GM12878 (cell line): ENCODE measurements at regions not wholly inside any gene's neighbourhood (a gene's known extent, or its start where the extent isn't known, plus 50 kb on each side); places are given as distances from the start of the nearest gene placed in this dataset.

Source experiments
- ATAC-seq: fragments of 200-7000 bp; cut with Tn5 transposase; 3 replicates; pipeline ENCODE4 v1.9.1; 2020; ENCODE audit warnings: mild to moderate bottlenecking, moderate library complexity
- BruUV-seq: library from RNA; stranded (reverse); fragments of 400-500 nt; replicated peaks from 2 replicates; lab custom pipeline; 2021; lab: Mats Ljungman, UMichigan
- CTCF ChIA-PET: fragments of 300-600 bp; sonication (Branson Sonifier 250); formaldehyde crosslinking; extraction: SDS; loops from one replicate; lab custom pipeline; 2021; ENCODE audit warnings: inconsistent platforms; lab: Yijun Ruan, JAX
- POLR2A ChIA-PET: fragments of 350-600 bp; formaldehyde crosslinking; extraction: SDS; loops from one replicate; lab custom pipeline; 2021; ENCODE audit warnings: inconsistent platforms; lab: Charles Lee
- RAD21 ChIA-PET: fragments of 300-600 bp; sonication (Branson Sonifier 250); formaldehyde crosslinking; loops from one replicate; lab custom pipeline; 2023; ENCODE audit warnings: antibody characterized with exemption; ENCODE audit not compliant: unreplicated experiment; lab: Charles Lee
- SMC1A ChIA-PET: fragments of 300-600 bp; sonication (Branson Sonifier 250); formaldehyde crosslinking; loops from one replicate; lab custom pipeline; 2023; ENCODE audit not compliant: unreplicated experiment, uncharacterized antibody; lab: Charles Lee
- DNase-seq: peaks from one replicate; pipeline ENCODE4 v3.0.0-alpha.2; 2011; ENCODE audit warnings: low read depth, low spot score
- FAIRE-seq: peaks from 3 replicates; lab custom pipeline; 2011; peaks lifted over from hg19 to GRCh38; lab: Jason Lieb, UNC
- H2AFZ ChIP-seq: 2 replicates; pipeline ENCODE4 v1.6.0; 2011; ENCODE audit warnings: low read depth, low read length, control low read depth; ENCODE audit not compliant: control insufficient read depth
- H3K27ac ChIP-seq: 2 replicates; pipeline ENCODE4 v1.5.1; 2011; ENCODE audit warnings: control low read depth; ENCODE audit not compliant: control insufficient read depth, insufficient read depth
- H3K27me3 ChIP-seq, 2 experiments: replicated peaks in 1 of 2; 2 replicates each; pipeline versions ENCODE4 v1.6.0 to v1.6.1; 2011; ENCODE audit warnings: low read length in 1 of 2; ENCODE audit not compliant: control insufficient read depth in 2 of 2, insufficient read depth in 2 of 2
- H3K36me3 ChIP-seq, 2 experiments: 2 replicates each; pipeline ENCODE4 v1.5.1; 2011; ENCODE audit warnings: low read length in 1 of 2; ENCODE audit not compliant: control insufficient read depth in 2 of 2, insufficient read depth in 2 of 2
- H3K4me1 ChIP-seq: 2 replicates; pipeline ENCODE4 v1.6.1; 2011; ENCODE audit warnings: mild to moderate bottlenecking, low read length, moderate library complexity, mixed read lengths; ENCODE audit not compliant: control insufficient read depth, insufficient read depth
- H3K4me2 ChIP-seq: 2 replicates; pipeline ENCODE4 v1.6.0; 2011; ENCODE audit warnings: control low read depth; ENCODE audit not compliant: control insufficient read depth, insufficient read depth
- H3K4me3 ChIP-seq: fragments of 200-600 bp; sonication (generic); 2 replicates; pipeline ENCODE4 v1.5.1; 2016
- H3K79me2 ChIP-seq: 2 replicates; pipeline ENCODE4 v1.6.0; 2011; ENCODE audit warnings: low read length; ENCODE audit not compliant: control insufficient read depth, insufficient read depth
- H3K9ac ChIP-seq: 2 replicates; pipeline ENCODE4 v1.8.0; 2011; ENCODE audit warnings: low read length, control low read depth, mixed read lengths; ENCODE audit not compliant: control insufficient read depth, insufficient read depth
- H3K9me3 ChIP-seq: replicated peaks from 3 replicates; pipeline ENCODE4 v1.5.1; 2011; ENCODE audit warnings: mild to moderate bottlenecking, low read length; ENCODE audit not compliant: control insufficient read depth, insufficient read depth
- H4K20me1 ChIP-seq: 2 replicates; pipeline ENCODE4 v1.6.0; 2011; ENCODE audit not compliant: control insufficient read depth, insufficient read depth
- ASH2L ChIP-seq: fragments of 300-600, 200-600 bp; sonication (generic); IDR thresholded peaks from 2 replicates; pipeline ENCODE4 v1.6.1; 2017; ENCODE audit warnings: low read depth, mild to moderate bottlenecking, borderline replicate concordance
- CBX3 ChIP-seq: fragments of 200-600 bp; sonication (generic); IDR thresholded peaks from 2 replicates; pipeline ENCODE4 v1.6.1; 2016; ENCODE audit warnings: low read depth, borderline replicate concordance
- GABPA ChIP-seq: IDR thresholded peaks from 2 replicates; pipeline ENCODE4 v1.6.1; 2014; ENCODE audit warnings: antibody characterized with exemption, low read depth, mild to moderate bottlenecking, inconsistent platforms
- HSF1 ChIP-seq: fragments of 150-350 bp; IDR thresholded peaks from 2 replicates; pipeline ENCODE4 v1.6.1; 2014; ENCODE audit warnings: mild to moderate bottlenecking, low read depth, low read length
- JUNB ChIP-seq: IDR thresholded peaks from 2 replicates; pipeline ENCODE4 v1.6.1; 2016; ENCODE audit warnings: antibody characterized with exemption, mild to moderate bottlenecking
- MYB ChIP-seq: fragments of 150-350 bp; IDR thresholded peaks from 2 replicates; pipeline ENCODE4 v1.6.1; 2014; ENCODE audit warnings: mild to moderate bottlenecking, low read depth, low read length, borderline replicate concordance
- PAX5 ChIP-seq: IDR thresholded peaks from 2 replicates; pipeline ENCODE4 v1.6.1; 2011; ENCODE audit warnings: low read depth, low read length, borderline replicate concordance
- PAX8 ChIP-seq: fragments of 450-650 bp; IDR thresholded peaks from 2 replicates; pipeline ENCODE4 v1.6.1; 2017; ENCODE audit warnings: mild to moderate bottlenecking, moderate library complexity
- SIN3A ChIP-seq: IDR thresholded peaks from 2 replicates; pipeline ENCODE4 v1.6.1; 2012; ENCODE audit warnings: low read depth, low read length, improper control_type of control experiment
- SMARCA5 ChIP-seq: fragments of 450-650 bp; IDR thresholded peaks from 2 replicates; pipeline ENCODE4 v1.6.1; 2017; ENCODE audit warnings: mild to moderate bottlenecking
- SP1 ChIP-seq: IDR thresholded peaks from one replicate; pipeline ENCODE4 v1.6.1; 2011; ENCODE audit warnings: low read depth, low read length
- SREBF2 ChIP-seq: IDR thresholded peaks from 2 replicates; pipeline ENCODE4 v1.6.1; 2012; ENCODE audit warnings: mild to moderate bottlenecking, low read length
- ZBTB4 ChIP-seq: fragments of 450-650 bp; formaldehyde crosslinking; IDR thresholded peaks from 2 replicates; pipeline ENCODE4 v1.4.0; 2022; ENCODE audit warnings: mild to moderate bottlenecking, moderate library complexity
- WGBS: methylation state at CpG from one replicate; pipeline ENCODE4 v1.1.6; 2016; ENCODE audit warnings: low lambda C conversion rate; ENCODE audit not compliant: insufficient replicate concordance, insufficient coverage; ENCODE audit errors: missing lambda C conversion rate; 5-methylcytosine and 5-hydroxymethylcytosine counted together
- in situ Hi-C: fragments of 300-500 bp; cut with MboI; formaldehyde crosslinking; loops from 9 replicates; pipeline ENCODE4 v1.14.3; 2018; ENCODE audit warnings: mixed read lengths
- intact Hi-C: fragments of 100-400 bp; cut with micrococcal nuclease; formaldehyde crosslinking; loops from one replicate; pipeline ENCODE4 v1.14.2; 2022; ENCODE audit not compliant: unreplicated experiment

- no peak for DNase-seq
- POLR2A ChIA-PET, result no interaction called here
- no peak overlapping the region for H3K9ac ChIP-seq
- in situ Hi-C loops, result no loop called here
- TF ChIP-seq HSF1 (no peak), MYB (no peak)
- TF ChIP-seq, all 136 proteins: peak for 0
- Histone ChIP-seq H3K36me3 (no peaks in the 10 kb centered on the region), H3K9me3 (no peaks in the 10 kb centered on the region; the same call in 1 of the 3 replicates), H2AFZ (peak overlapping the region; percentile 72), H3K27ac (no peak overlapping the region; the same call in 1 of the 2 replicates), H4K20me1 (no peaks in the 10 kb centered on the region), H3K79me2 (no peaks in the 10 kb centered on the region), H3K4me2 (peak overlapping the region; percentile 59; the same call in 1 of the 2 replicates), H3K4me3 (peak overlapping the region; percentile 36), H3K27me3 (no peaks in the 10 kb centered on the region), H3K4me1 (peaks cover 4% of the 10 kb centered on the region)
- CTCF ChIA-PET, result interaction anchor here (0.9 to 1.7 kb wide), 4 partner anchors 14 to 356 kb away, joined by 3 to 5 read pairs (median 4); no protein-coding TSS in a partner anchor
- BruUV-seq, result no TSS peak
- SMC1A ChIA-PET, result interaction anchor here (0.7 to 2.3 kb wide), 15 partner anchors 9 to 647 kb away, joined by 3 to 9 read pairs (median 3); no protein-coding TSS in a partner anchor
- RAD21 ChIA-PET, result interaction anchor here (0.9 to 1.4 kb wide), 5 partner anchors 21 to 115 kb away, joined by 3 to 4 read pairs (median 3); no protein-coding TSS in a partner anchor
- ATAC-seq, result peak; percentile 32; the same call in 2 of the 3 replicates
- 83% methylated on average over 1 of the region's 1 CpG for WGBS
- intact Hi-C loops, result no loop called here
- FAIRE-seq, result no peak
Observed at GRCh38 chr5:89374144-89374784, 491.3 kb upstream of the MEF2C start.

- FAIRE-seq, result no peak
- no peaks in the 10 kb centered on the region; the same call in 2 of the 3 replicates for H3K9me3 ChIP-seq
- RAD21 ChIA-PET, result interaction anchor here (1.1 kb wide), 1 partner anchor 70 kb away, joined by 3 read pairs; no protein-coding TSS in a partner anchor
- H3K36me3 ChIP-seq, result no peaks in the 10 kb centered on the region
- no TSS peak for BruUV-seq
- POLR2A ChIA-PET, result no interaction called here
- H3K4me2 ChIP-seq, result no peak overlapping the region; the same call in 1 of the 2 replicates
- WGBS, result 93% methylated on average over 1 of the region's 1 CpG
- intact Hi-C loops (no loop called here), in situ Hi-C loops (no loop called here)
- H4K20me1 ChIP-seq, result no peaks in the 10 kb centered on the region
- no peak overlapping the region for H3K27ac ChIP-seq
- no peak overlapping the region for H3K9ac ChIP-seq
- no peaks in the 10 kb centered on the region for H3K27me3 ChIP-seq
- H3K4me3 ChIP-seq, result no peak overlapping the region
- H3K4me1 ChIP-seq, result peaks cover 4% of the 10 kb centered on the region
- no peak for DNase-seq
- H3K79me2 ChIP-seq, result no peaks in the 10 kb centered on the region
- ATAC-seq, result no peak
- SMC1A ChIA-PET, result interaction anchor here (0.6 to 2.3 kb wide), 9 partner anchors 10 to 308 kb away, joined by 3 to 9 read pairs (median 3); no protein-coding TSS in a partner anchor
- no peak overlapping the region for H2AFZ ChIP-seq
- CTCF ChIA-PET, result interaction anchor here (1.6 kb wide), 1 partner anchor 10 kb away, joined by 5 read pairs; no protein-coding TSS in a partner anchor
- TF ChIP-seq PAX8 (no peak), PAX5 (no peak), GABPA (no peak), SIN3A (no peak), ASH2L (no peak), SMARCA5 (no peak), SREBF2 (no peak), SP1 (no peak), JUNB (no peak), CBX3 (no peak), ZBTB4 (CRISPR knock-in tag) (no peak)
Observed at GRCh38 chr5:89372176-89372575, 489.2 kb upstream of the MEF2C start.
